ENCODE measurements at regions not wholly inside any gene's neighbourhood (a gene's known extent, or its start where the extent isn't known, plus 50 kb on each side); places are given as distances from the start of the nearest gene placed in this dataset.

GRCh38 chr11:115933564-115933963 is 429.3 kb upstream of the CADM1 start:
- TF ChIP-seq PPARA (CRISPR knock-in tag; IDR thresholded peaks at IDR 0.05; ENCODE audit: borderline replicate concordance) (no peak), OSR1 (CRISPR knock-in tag; IDR thresholded peaks at IDR 0.05) (no peak), CSDC2 (CRISPR knock-in tag; IDR thresholded peaks at IDR 0.05) (no peak), RARB (CRISPR knock-in tag; IDR thresholded peaks at IDR 0.05) (no peak), ZNF565 (CRISPR knock-in tag; conservative IDR thresholded peaks at IDR 0.05; ENCODE audit: low read depth) (no peak), ESRRG (CRISPR knock-in tag; IDR thresholded peaks at IDR 0.05) (no peak), TCF4 (CRISPR knock-in tag; IDR thresholded peaks at IDR 0.05; ENCODE audit: borderline replicate concordance) (no peak), TOX (CRISPR knock-in tag; IDR thresholded peaks at IDR 0.05; ENCODE audit: borderline replicate concordance) (no peak), SNAI2 (CRISPR knock-in tag; IDR thresholded peaks at IDR 0.05) (no peak), ISL1 (CRISPR knock-in tag; IDR thresholded peaks at IDR 0.05) (no peak), ZNF70 (CRISPR knock-in tag; IDR thresholded peaks at IDR 0.05) (no peak), PATZ1 (CRISPR knock-in tag; IDR thresholded peaks at IDR 0.05; ENCODE audit: borderline replicate concordance) (no peak), CREB5 (CRISPR knock-in tag; IDR thresholded peaks at IDR 0.05; ENCODE audit: low read depth) (no peak), GLIS3 (CRISPR knock-in tag; IDR thresholded peaks at IDR 0.05) (no peak), ZFP30 (CRISPR knock-in tag; IDR thresholded peaks at IDR 0.05) (no peak), POU6F1 (CRISPR knock-in tag; IDR thresholded peaks at IDR 0.05; ENCODE audit: borderline replicate concordance, low read depth) (no peak), ZNF8 (CRISPR knock-in tag; IDR thresholded peaks at IDR 0.05) (no peak)
- TF ChIP-seq, protein P1, sequence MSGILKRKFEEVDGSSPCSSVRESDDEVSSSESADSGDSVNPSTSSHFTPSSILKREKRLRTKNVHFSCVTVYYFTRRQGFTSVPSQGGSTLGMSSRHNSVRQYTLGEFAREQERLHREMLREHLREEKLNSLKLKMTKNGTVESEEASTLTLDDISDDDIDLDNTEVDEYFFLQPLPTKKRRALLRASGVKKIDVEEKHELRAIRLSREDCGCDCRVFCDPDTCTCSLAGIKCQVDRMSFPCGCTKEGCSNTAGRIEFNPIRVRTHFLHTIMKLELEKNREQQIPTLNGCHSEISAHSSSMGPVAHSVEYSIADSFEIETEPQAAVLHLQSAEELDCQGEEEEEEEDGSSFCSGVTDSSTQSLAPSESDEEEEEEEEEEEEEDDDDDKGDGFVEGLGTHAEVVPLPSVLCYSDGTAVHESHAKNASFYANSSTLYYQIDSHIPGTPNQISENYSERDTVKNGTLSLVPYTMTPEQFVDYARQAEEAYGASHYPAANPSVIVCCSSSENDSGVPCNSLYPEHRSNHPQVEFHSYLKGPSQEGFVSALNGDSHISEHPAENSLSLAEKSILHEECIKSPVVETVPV (CRISPR knock-in tag; IDR thresholded peaks at IDR 0.05), result no peak
- TF ChIP-seq, protein P2, sequence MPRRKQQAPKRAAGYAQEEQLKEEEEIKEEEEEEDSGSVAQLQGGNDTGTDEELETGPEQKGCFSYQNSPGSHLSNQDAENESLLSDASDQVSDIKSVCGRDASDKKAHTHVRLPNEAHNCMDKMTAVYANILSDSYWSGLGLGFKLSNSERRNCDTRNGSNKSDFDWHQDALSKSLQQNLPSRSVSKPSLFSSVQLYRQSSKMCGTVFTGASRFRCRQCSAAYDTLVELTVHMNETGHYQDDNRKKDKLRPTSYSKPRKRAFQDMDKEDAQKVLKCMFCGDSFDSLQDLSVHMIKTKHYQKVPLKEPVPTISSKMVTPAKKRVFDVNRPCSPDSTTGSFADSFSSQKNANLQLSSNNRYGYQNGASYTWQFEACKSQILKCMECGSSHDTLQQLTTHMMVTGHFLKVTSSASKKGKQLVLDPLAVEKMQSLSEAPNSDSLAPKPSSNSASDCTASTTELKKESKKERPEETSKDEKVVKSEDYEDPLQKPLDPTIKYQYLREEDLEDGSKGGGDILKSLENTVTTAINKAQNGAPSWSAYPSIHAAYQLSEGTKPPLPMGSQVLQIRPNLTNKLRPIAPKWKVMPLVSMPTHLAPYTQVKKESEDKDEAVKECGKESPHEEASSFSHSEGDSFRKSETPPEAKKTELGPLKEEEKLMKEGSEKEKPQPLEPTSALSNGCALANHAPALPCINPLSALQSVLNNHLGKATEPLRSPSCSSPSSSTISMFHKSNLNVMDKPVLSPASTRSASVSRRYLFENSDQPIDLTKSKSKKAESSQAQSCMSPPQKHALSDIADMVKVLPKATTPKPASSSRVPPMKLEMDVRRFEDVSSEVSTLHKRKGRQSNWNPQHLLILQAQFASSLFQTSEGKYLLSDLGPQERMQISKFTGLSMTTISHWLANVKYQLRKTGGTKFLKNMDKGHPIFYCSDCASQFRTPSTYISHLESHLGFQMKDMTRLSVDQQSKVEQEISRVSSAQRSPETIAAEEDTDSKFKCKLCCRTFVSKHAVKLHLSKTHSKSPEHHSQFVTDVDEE (CRISPR knock-in tag; IDR thresholded peaks at IDR 0.05), result no peak
- ATAC-seq, result no peak

- ATAC-seq, result no peak
- TF ChIP-seq RARB (CRISPR knock-in tag; IDR thresholded peaks at IDR 0.05) (no peak), ZC3H10 (CRISPR knock-in tag; IDR thresholded peaks at IDR 0.05) (no peak), TCF4 (CRISPR knock-in tag; IDR thresholded peaks at IDR 0.05; ENCODE audit: borderline replicate concordance) (no peak), CREB5 (CRISPR knock-in tag; IDR thresholded peaks at IDR 0.05; ENCODE audit: low read depth) (no peak), ZFP3 (CRISPR knock-in tag; IDR thresholded peaks at IDR 0.05) (no peak), ZFP30 (CRISPR knock-in tag; IDR thresholded peaks at IDR 0.05) (no peak), GLIS3 (CRISPR knock-in tag; IDR thresholded peaks at IDR 0.05) (no peak), PATZ1 (CRISPR knock-in tag; IDR thresholded peaks at IDR 0.05; ENCODE audit: borderline replicate concordance) (no peak), ARNTL (CRISPR knock-in tag; IDR thresholded peaks at IDR 0.05; ENCODE audit: borderline replicate concordance, low read depth) (no peak), CSDC2 (CRISPR knock-in tag; IDR thresholded peaks at IDR 0.05) (no peak), TOX (CRISPR knock-in tag; IDR thresholded peaks at IDR 0.05; ENCODE audit: borderline replicate concordance) (no peak), ZNF70 (CRISPR knock-in tag; IDR thresholded peaks at IDR 0.05) (no peak), BACH2 (CRISPR knock-in tag; IDR thresholded peaks at IDR 0.05; ENCODE audit: borderline replicate concordance) (no peak), ESRRG (CRISPR knock-in tag; IDR thresholded peaks at IDR 0.05) (no peak), ISL1 (CRISPR knock-in tag; IDR thresholded peaks at IDR 0.05) (no peak)
- TF ChIP-seq, protein P1 (CRISPR knock-in tag; IDR thresholded peaks at IDR 0.05), result no peak
Measured at GRCh38 chr11:115931548-115932083, 427.4 kb upstream of the CADM1 start.
